ENCODE measurements at regions not wholly inside any gene's neighbourhood (a gene's known extent, or its start where the extent isn't known, plus 50 kb on each side); places are given as distances from the start of the nearest gene placed in this dataset.
A peak's percentile ranks its signal among the peaks of the same experiment; 100 is the strongest.

GRCh38 chr4:74627504-74627903 is 166.8 kb downstream of the BTC start (continued):
- TF ChIP-seq, protein P1, sequence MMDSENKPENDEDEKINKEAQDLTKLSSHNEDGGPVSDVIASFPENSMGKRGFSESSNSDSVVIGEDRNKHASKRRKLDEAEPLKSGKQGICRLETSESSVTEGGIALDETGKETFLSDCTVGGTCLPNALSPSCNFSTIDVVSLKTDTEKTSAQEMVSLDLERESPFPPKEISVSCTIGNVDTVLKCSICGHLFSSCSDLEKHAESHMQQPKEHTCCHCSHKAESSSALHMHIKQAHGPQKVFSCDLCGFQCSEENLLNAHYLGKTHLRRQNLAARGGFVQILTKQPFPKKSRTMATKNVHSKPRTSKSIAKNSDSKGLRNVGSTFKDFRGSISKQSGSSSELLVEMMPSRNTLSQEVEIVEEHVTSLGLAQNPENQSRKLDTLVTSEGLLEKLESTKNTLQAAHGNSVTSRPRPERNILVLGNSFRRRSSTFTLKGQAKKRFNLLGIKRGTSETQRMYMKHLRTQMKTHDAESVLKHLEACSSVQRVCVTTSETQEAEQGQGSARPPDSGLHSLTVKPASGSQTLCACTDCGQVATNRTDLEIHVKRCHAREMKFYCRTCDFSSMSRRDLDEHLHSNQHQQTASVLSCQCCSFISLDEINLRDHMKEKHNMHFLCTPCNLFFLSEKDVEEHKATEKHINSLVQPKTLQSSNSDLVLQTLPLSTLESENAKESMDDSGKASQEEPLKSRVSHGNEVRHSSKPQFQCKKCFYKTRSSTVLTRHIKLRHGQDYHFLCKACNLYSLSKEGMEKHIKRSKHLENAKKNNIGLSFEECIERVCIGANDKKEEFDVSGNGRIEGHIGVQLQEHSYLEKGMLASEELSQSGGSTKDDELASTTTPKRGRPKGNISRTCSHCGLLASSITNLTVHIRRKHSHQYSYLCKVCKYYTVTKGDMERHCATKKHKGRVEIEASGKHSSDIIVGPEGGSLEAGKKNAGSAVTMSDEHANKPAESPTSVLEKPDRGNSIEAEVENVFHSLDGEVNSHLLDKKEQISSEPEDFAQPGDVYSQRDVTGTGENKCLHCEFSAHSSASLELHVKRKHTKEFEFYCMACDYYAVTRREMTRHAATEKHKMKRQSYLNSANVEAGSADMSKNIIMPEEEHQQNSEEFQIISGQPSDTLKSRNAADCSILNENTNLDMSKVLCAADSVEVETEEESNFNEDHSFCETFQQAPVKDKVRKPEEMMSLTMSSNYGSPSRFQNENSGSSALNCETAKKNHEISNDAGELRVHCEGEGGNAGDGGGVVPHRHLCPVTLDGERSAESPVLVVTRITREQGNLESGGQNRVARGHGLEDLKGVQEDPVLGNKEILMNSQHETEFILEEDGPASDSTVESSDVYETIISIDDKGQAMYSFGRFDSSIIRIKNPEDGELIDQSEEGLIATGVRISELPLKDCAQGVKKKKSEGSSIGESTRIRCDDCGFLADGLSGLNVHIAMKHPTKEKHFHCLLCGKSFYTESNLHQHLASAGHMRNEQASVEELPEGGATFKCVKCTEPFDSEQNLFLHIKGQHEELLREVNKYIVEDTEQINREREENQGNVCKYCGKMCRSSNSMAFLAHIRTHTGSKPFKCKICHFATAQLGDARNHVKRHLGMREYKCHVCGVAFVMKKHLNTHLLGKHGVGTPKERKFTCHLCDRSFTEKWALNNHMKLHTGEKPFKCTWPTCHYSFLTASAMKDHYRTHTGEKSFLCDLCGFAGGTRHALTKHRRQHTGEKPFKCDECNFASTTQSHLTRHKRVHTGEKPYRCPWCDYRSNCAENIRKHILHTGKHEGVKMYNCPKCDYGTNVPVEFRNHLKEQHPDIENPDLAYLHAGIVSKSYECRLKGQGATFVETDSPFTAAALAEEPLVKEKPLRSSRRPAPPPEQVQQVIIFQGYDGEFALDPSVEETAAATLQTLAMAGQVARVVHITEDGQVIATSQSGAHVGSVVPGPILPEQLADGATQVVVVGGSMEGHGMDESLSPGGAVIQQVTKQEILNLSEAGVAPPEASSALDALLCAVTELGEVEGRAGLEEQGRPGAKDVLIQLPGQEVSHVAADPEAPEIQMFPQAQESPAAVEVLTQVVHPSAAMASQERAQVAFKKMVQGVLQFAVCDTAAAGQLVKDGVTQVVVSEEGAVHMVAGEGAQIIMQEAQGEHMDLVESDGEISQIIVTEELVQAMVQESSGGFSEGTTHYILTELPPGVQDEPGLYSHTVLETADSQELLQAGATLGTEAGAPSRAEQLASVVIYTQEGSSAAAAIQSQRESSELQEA (CRISPR knock-in tag; IDR thresholded peaks at IDR 0.05; ENCODE audit: not compliant biosample characterization) = no peak
- TF ChIP-seq ZNF234 (CRISPR knock-in tag; conservative IDR thresholded peaks at IDR 0.05) = no peak
- peak; percentile 32; the same call in 1 of the 2 replicates for TF ChIP-seq SOX5 (CRISPR knock-in tag; IDR thresholded peaks at IDR 0.05; ENCODE audit: borderline replicate concordance)
- no peak for TF ChIP-seq HNRNPLL (IDR thresholded peaks at IDR 0.05; ENCODE audit: low read depth, low read length, poor library complexity, severe bottlenecking)
- TF ChIP-seq, protein P2, sequence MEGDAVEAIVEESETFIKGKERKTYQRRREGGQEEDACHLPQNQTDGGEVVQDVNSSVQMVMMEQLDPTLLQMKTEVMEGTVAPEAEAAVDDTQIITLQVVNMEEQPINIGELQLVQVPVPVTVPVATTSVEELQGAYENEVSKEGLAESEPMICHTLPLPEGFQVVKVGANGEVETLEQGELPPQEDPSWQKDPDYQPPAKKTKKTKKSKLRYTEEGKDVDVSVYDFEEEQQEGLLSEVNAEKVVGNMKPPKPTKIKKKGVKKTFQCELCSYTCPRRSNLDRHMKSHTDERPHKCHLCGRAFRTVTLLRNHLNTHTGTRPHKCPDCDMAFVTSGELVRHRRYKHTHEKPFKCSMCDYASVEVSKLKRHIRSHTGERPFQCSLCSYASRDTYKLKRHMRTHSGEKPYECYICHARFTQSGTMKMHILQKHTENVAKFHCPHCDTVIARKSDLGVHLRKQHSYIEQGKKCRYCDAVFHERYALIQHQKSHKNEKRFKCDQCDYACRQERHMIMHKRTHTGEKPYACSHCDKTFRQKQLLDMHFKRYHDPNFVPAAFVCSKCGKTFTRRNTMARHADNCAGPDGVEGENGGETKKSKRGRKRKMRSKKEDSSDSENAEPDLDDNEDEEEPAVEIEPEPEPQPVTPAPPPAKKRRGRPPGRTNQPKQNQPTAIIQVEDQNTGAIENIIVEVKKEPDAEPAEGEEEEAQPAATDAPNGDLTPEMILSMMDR (CRISPR knock-in tag; IDR thresholded peaks at IDR 0.05) = no peak
- no peak for TF ChIP-seq ZNF354B (CRISPR knock-in tag; IDR thresholded peaks at IDR 0.05)
- TF ChIP-seq GATAD2A (CRISPR knock-in tag; IDR thresholded peaks at IDR 0.05) = peak; percentile 79
- no peak for TF ChIP-seq ZBTB8A (CRISPR knock-in tag; IDR thresholded peaks at IDR 0.05; ENCODE audit: borderline replicate concordance, low read depth)
- TF ChIP-seq, protein P3, sequence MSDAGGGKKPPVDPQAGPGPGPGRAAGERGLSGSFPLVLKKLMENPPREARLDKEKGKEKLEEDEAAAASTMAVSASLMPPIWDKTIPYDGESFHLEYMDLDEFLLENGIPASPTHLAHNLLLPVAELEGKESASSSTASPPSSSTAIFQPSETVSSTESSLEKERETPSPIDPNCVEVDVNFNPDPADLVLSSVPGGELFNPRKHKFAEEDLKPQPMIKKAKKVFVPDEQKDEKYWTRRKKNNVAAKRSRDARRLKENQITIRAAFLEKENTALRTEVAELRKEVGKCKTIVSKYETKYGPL (CRISPR knock-in tag; IDR thresholded peaks at IDR 0.05) = no peak
